HG03457 (cell line): ENCODE measurements at regions not wholly inside any gene's neighbourhood (a gene's known extent, or its start where the extent isn't known, plus 50 kb on each side); places are given as distances from the start of the nearest gene placed in this dataset.

ENCODE experiments used
- ATAC-seq: cut with Tn5 transposase; IDR thresholded peaks from one replicate; pipeline ENCODE4 v1.9.1; 2021; ENCODE audit warnings: moderate number of reproducible peaks; ENCODE audit not compliant: unreplicated experiment

- no peak for ATAC-seq
Observed at GRCh38 chr16:72517154-72517553, 345.2 kb upstream of the PMFBP1 start.

GRCh38 chr16:72511171-72511570 lies 339.2 kb upstream of the PMFBP1 start:
- ATAC-seq = no peak

GRCh38 chr16:72508191-72508590 lies 336.2 kb upstream of the PMFBP1 start:
- no peak for ATAC-seq

- no peak for ATAC-seq
Observed at GRCh38 chr16:72502594-72503005, 330.6 kb upstream of the PMFBP1 start.

GRCh38 chr16:72501739-72502593 lies 330.0 kb upstream of the PMFBP1 start:
- ATAC-seq = peak; percentile 83

GRCh38 chr16:72500545-72500944 lies 328.6 kb upstream of the PMFBP1 start:
- ATAC-seq = no peak

GRCh38 chr16:72493716-72494415 lies 321.9 kb upstream of the PMFBP1 start:
- ATAC-seq = no peak

- no peak for ATAC-seq
Observed at GRCh38 chr16:72487283-72487682, 315.3 kb upstream of the PMFBP1 start.

- no peak for ATAC-seq
Observed at GRCh38 chr16:72482695-72483094, 310.7 kb upstream of the PMFBP1 start.

GRCh38 chr16:72481419-72481818 lies 309.5 kb upstream of the PMFBP1 start:
- ATAC-seq = no peak

- no peak for ATAC-seq
Observed at GRCh38 chr16:72480911-72481310, 309.0 kb upstream of the PMFBP1 start.

- ATAC-seq = no peak
Observed at GRCh38 chr16:72475688-72476087, 303.7 kb upstream of the PMFBP1 start.

GRCh38 chr16:72474501-72475123 lies 302.7 kb upstream of the PMFBP1 start:
- no peak for ATAC-seq

- no peak for ATAC-seq
Observed at GRCh38 chr16:72473631-72474030, 301.7 kb upstream of the PMFBP1 start.

GRCh38 chr16:72471317-72471924 lies 299.5 kb upstream of the PMFBP1 start:
- ATAC-seq = no peak

GRCh38 chr16:72470541-72470940 lies 298.6 kb upstream of the PMFBP1 start:
- no peak for ATAC-seq

GRCh38 chr16:72469932-72470331 lies 298.0 kb upstream of the PMFBP1 start:
- no peak for ATAC-seq

GRCh38 chr16:72468582-72468981 lies 296.6 kb upstream of the PMFBP1 start:
- ATAC-seq = no peak

- ATAC-seq = no peak
Observed at GRCh38 chr16:72467157-72467759, 295.3 kb upstream of the PMFBP1 start.

- no peak for ATAC-seq
Observed at GRCh38 chr16:72464597-72465368, 292.8 kb upstream of the PMFBP1 start.
